AG10803 (cell line): ENCODE measurements at regions not wholly inside any gene's neighbourhood (a gene's known extent, or its start where the extent isn't known, plus 50 kb on each side); places are given as distances from the start of the nearest gene placed in this dataset.
"Not testable (repeated sequence)": the region's sequence is repeated elsewhere in the genome, so short reads cannot be mapped to it uniquely, and the experiment has no call there.

Experiments used
- DNase-seq: peaks from one replicate; pipeline ENCODE4 v3.0.0; 2010; ENCODE audit warnings: low read depth
- H3K4me3 ChIP-seq: 2 replicates; pipeline ENCODE4 v1.5.1; 2011; ENCODE audit warnings: mild to moderate bottlenecking, low read length, control low read depth
- CTCF ChIP-seq: conservative IDR thresholded peaks from 2 replicates; pipeline ENCODE4 v1.5.1; 2011; ENCODE audit warnings: mild to moderate bottlenecking, low read length, control low read depth, inconsistent platforms

GRCh38 chr4:154982187-154983047, 201.3 kb downstream of the RBM46 start:
- DNase-seq = peak; percentile 31
- peak; percentile 69 for TF ChIP-seq CTCF

GRCh38 chr4:154983714-154984113, 202.6 kb downstream of the RBM46 start:
- no peak overlapping the region for H3K4me3 ChIP-seq
- TF ChIP-seq CTCF = no peak
- DNase-seq = no peak

More at GRCh38 chr4:154982187-154983047, 201.3 kb downstream of the RBM46 start:
- no peak overlapping the region for H3K4me3 ChIP-seq

GRCh38 chr4:154984148-154984547, 203.1 kb downstream of the RBM46 start:
- no peak for TF ChIP-seq CTCF
- no peak overlapping the region for H3K4me3 ChIP-seq
- no peak for DNase-seq

- DNase-seq = no peak
- H3K4me3 ChIP-seq = no peak overlapping the region
- TF ChIP-seq CTCF = no peak
Observed at GRCh38 chr4:154984616-154985015, 203.5 kb downstream of the RBM46 start.

GRCh38 chr4:154985673-154986072, 204.6 kb downstream of the RBM46 start:
- DNase-seq = peak; percentile 72
- TF ChIP-seq CTCF = no peak
- no peak overlapping the region for H3K4me3 ChIP-seq

- no peak overlapping the region for H3K4me3 ChIP-seq
- no peak for TF ChIP-seq CTCF
- no peak for DNase-seq
Observed at GRCh38 chr4:154988511-154988910, 207.4 kb downstream of the RBM46 start.

GRCh38 chr4:154989511-154989910, 208.4 kb downstream of the RBM46 start:
- H3K4me3 ChIP-seq = no peak overlapping the region
- no peak for DNase-seq
- TF ChIP-seq CTCF = no peak

- H3K4me3 ChIP-seq, DNase-seq: not testable (repeated sequence)
Observed at GRCh38 chr4:154997866-154998265, 210.6 kb upstream of the NPY2R start.
